DMS 273 (cell line): ENCODE measurements at regions not wholly inside any gene's neighbourhood (a gene's known extent, or its start where the extent isn't known, plus 50 kb on each side); places are given as distances from the start of the nearest gene placed in this dataset.
A peak's percentile ranks its signal among the peaks of the same experiment; 100 is the strongest.

Source experiments
- DNase-seq: peaks from one replicate; lab custom pipeline; 2025; ENCODE audit not compliant: unreplicated experiment; lab: John Stamatoyannopoulos, UW

GRCh38 chr2:176669398-176670174 lies 400.3 kb downstream of the MTX2 start:
- DNase-seq: no peak

- DNase-seq: no peak
Observed at GRCh38 chr2:176675271-176675949, 406.2 kb downstream of the MTX2 start.

GRCh38 chr2:176677746-176678265 lies 408.6 kb downstream of the MTX2 start:
- no peak for DNase-seq

GRCh38 chr2:176678571-176678970 lies 409.3 kb downstream of the MTX2 start:
- DNase-seq: no peak

GRCh38 chr2:176679061-176679669 lies 409.9 kb downstream of the MTX2 start:
- peak; percentile 5 for DNase-seq

- DNase-seq: no peak
Observed at GRCh38 chr2:176680916-176681516, 411.8 kb downstream of the MTX2 start.

GRCh38 chr2:176681584-176682115 lies 412.4 kb downstream of the MTX2 start:
- DNase-seq: no peak

GRCh38 chr2:176682278-176682677 lies 413.0 kb downstream of the MTX2 start:
- DNase-seq: no peak

- no peak for DNase-seq
Observed at GRCh38 chr2:176683618-176684111, 414.4 kb downstream of the MTX2 start.

GRCh38 chr2:176685908-176686307 lies 416.7 kb downstream of the MTX2 start:
- DNase-seq: no peak

- no peak for DNase-seq
Observed at GRCh38 chr2:176686328-176686727, 417.1 kb downstream of the MTX2 start.

GRCh38 chr2:176687342-176687741 lies 418.1 kb downstream of the MTX2 start:
- no peak for DNase-seq

- no peak for DNase-seq
Observed at GRCh38 chr2:176687944-176688343, 418.7 kb downstream of the MTX2 start.

GRCh38 chr2:176689711-176690110 lies 420.5 kb downstream of the MTX2 start:
- no peak for DNase-seq

- DNase-seq: no peak
Observed at GRCh38 chr2:176691471-176691870, 422.2 kb downstream of the MTX2 start.

- no peak for DNase-seq
Observed at GRCh38 chr2:176692533-176692932, 423.3 kb downstream of the MTX2 start.

- DNase-seq: no peak
Observed at GRCh38 chr2:176699098-176699497, 429.9 kb downstream of the MTX2 start.

- no peak for DNase-seq
Observed at GRCh38 chr2:176699644-176700043, 430.4 kb downstream of the MTX2 start.

GRCh38 chr2:176702131-176702530 lies 432.9 kb downstream of the MTX2 start:
- no peak for DNase-seq

- no peak for DNase-seq
Observed at GRCh38 chr2:176704282-176704858, 435.1 kb downstream of the MTX2 start.
